H1 (cell line): ENCODE measurements at regions not wholly inside any gene's neighbourhood (a gene's known extent, or its start where the extent isn't known, plus 50 kb on each side); places are given as distances from the start of the nearest gene placed in this dataset.

Experiments
- BCL11A ChIP-seq, 2 experiments: IDR thresholded peaks; one replicate each; pipeline ENCODE4 v1.6.1; 2011; ENCODE audit warnings: low read depth in 2 of 2, low read length in 2 of 2, mild to moderate bottlenecking in 2 of 2
- GABPA ChIP-seq: IDR thresholded peaks from 2 replicates; pipeline ENCODE4 v1.6.1; 2011; ENCODE audit warnings: mild to moderate bottlenecking, low read length, moderate library complexity, borderline replicate concordance; ENCODE audit not compliant: insufficient read depth
- RNF2 ChIP-seq: fragments of 200-900, 300-1000 bp; sonication (generic); IDR thresholded peaks from 2 replicates; pipeline ENCODE4 v1.7.1; 2016; ENCODE audit warnings: borderline replicate concordance, low read depth, mild to moderate bottlenecking, antibody characterized with exemption, low read length; ENCODE audit not compliant: poor library complexity, severe bottlenecking; ENCODE audit errors: missing control alignments
- SIN3A ChIP-seq, 2 experiments: IDR thresholded peaks in 1 of 2; conservative IDR thresholded peaks in 1 of 2; 2 replicates each; pipeline ENCODE4 v1.6.1; 2011 to 2012; ENCODE audit warnings: low read length in 2 of 2, improper control_type of control experiment in 1 of 2, low read depth in 1 of 2, mild to moderate bottlenecking in 1 of 2
- SP1 ChIP-seq: IDR thresholded peaks from 2 replicates; pipeline ENCODE4 v1.6.1; 2011; ENCODE audit warnings: low read depth, low read length

DNA sequence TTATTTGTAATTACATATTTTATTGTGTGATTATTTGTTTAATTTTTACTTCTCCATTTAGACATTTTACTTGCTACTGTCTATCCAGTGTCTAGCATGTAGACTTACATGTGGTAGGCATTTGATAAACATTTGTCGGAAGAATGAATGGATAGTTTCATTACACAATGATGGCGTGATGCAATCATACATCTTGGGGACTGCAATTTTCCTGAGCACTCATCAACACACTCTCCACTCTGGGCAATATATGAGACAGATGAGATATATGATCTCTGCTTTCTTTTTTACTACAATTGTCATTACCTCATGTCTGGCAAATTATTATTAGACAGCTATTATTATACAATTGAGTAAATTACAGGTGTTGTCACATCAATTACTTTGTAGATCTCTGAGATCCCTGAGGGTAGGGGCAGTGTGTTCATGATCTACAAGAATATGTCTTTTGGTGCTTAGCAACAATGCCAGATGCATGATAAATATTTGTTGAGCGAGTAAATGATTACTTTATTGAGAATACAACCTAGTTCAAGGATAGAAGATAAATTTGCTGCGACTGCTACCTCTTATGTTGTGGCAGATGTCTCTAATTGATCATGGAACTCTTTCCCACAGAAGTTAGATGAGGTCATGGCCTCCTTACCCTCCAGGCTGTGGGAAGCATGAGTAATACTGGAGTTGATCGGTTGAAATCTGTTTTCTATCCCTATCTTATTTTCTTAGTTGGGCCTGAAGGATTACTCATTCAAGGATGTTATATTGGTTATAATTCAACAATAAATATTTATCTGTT lies 416.0 kb downstream of the LRIG3 start (continued):
- no peak for TF ChIP-seq GABPA
- TF ChIP-seq RNF2: no peak
- no peak for TF ChIP-seq BCL11A (IDR thresholded peaks at IDR 0.05; ENCODE audit: low read depth in 2 of 2, low read length in 2 of 2)
- TF ChIP-seq SIN3A (conservative IDR thresholded peaks at IDR 0.05 in 1 of 2, IDR thresholded peaks at IDR 0.05 in 1 of 2; ENCODE audit: low read depth in 1 of 2, low read length in 2 of 2): no peak
- TF ChIP-seq SP1: no peak
